K562 (cell line): ENCODE measurements at regions not wholly inside any gene's neighbourhood (a gene's known extent, or its start where the extent isn't known, plus 50 kb on each side); places are given as distances from the start of the nearest gene placed in this dataset.

Experiments used
- BMI1 ChIP-seq: fragments of 150-350 bp; IDR thresholded peaks from 2 replicates; pipeline ENCODE4 v1.6.1; 2014; ENCODE audit warnings: low read length
- C11orf30 ChIP-seq: fragments of 450-650 bp; IDR thresholded peaks from 2 replicates; pipeline ENCODE4 v1.6.1; 2016; ENCODE audit warnings: low read depth, mild to moderate bottlenecking
- CBX5 ChIP-seq: IDR thresholded peaks from 2 replicates; pipeline ENCODE4 v1.6.1; 2014; ENCODE audit warnings: low read depth, borderline replicate concordance
- CCNT2 ChIP-seq: IDR thresholded peaks from 2 replicates; pipeline ENCODE4 v1.6.1; 2011; ENCODE audit warnings: borderline replicate concordance, low read depth, mild to moderate bottlenecking, moderate library complexity, mixed read lengths, low read length; ENCODE audit not compliant: insufficient read length; ENCODE audit errors: extremely low read depth
- CREB3 ChIP-seq: fragments of 450-650 bp; conservative IDR thresholded peaks from 2 replicates; pipeline ENCODE4 v1.6.1; 2016; ENCODE audit warnings: missing genetic modification characterization, low read depth, mild to moderate bottlenecking, missing compliant biosample characterization, moderate library complexity
- CSDE1 ChIP-seq, 2 experiments: fragments of 450-650 bp; IDR thresholded peaks; 2 replicates each; pipeline ENCODE4 v1.6.1; 2016; ENCODE audit warnings: mild to moderate bottlenecking in 1 of 2
- FOXK2 ChIP-seq, 2 experiments: fragments of 450-650 bp; IDR thresholded peaks in 1 of 2; conservative IDR thresholded peaks in 1 of 2; 2 replicates each; pipeline ENCODE4 v1.6.1; 2016; ENCODE audit warnings: low read depth in 2 of 2, mild to moderate bottlenecking in 1 of 2
- HDAC8 ChIP-seq: fragments of 450-650 bp; IDR thresholded peaks from 2 replicates; pipeline ENCODE4 v1.6.1; 2016; ENCODE audit warnings: mild to moderate bottlenecking, missing genetic modification characterization, moderate library complexity, missing compliant biosample characterization
- KLF10 ChIP-seq: fragments of 250-450 bp; sonication (Bioruptor Pico); IDR thresholded peaks from 2 replicates; pipeline ENCODE4 v1.6.1; 2021; ENCODE audit warnings: matching md5 sums
- LCOR ChIP-seq: sonication (generic); formaldehyde crosslinking; IDR thresholded peaks from 2 replicates; pipeline ENCODE4 v1.8.0; 2022; ENCODE audit warnings: mild to moderate bottlenecking, missing genetic modification reagents
- PHF8 ChIP-seq: fragments of 200-600 bp; sonication (generic); IDR thresholded peaks from 2 replicates; pipeline ENCODE4 v1.6.1; 2012; ENCODE audit warnings: mixed run types, mild to moderate bottlenecking, inconsistent platforms, low read length, moderate library complexity, borderline replicate concordance
- PRMT5 ChIP-seq: sonication (generic); formaldehyde crosslinking; IDR thresholded peaks from 2 replicates; pipeline ENCODE4 v1.5.0; 2020; ENCODE audit warnings: missing genetic modification reagents
- RB1 ChIP-seq: fragments of 450-650 bp; IDR thresholded peaks from 2 replicates; pipeline ENCODE4 v1.6.1; 2017; ENCODE audit warnings: low read depth, mild to moderate bottlenecking
- RBM39 ChIP-seq: fragments of 200-400 bp; formaldehyde crosslinking; optimal IDR thresholded peaks from 2 replicates; pipeline ENCODE3; 2018; ENCODE audit warnings: low read depth, low read length
- SOX6 ChIP-seq: fragments of 450-650 bp; IDR thresholded peaks from 2 replicates; pipeline ENCODE4 v1.6.1; 2014; ENCODE audit warnings: mild to moderate bottlenecking
- ZBTB40 ChIP-seq, 2 experiments: fragments of 450-650 bp in 1 of 2; sonication (generic) in 1 of 2; formaldehyde crosslinking in 1 of 2; IDR thresholded peaks; 2 replicates each; pipeline versions ENCODE4 v1.7.1 to v1.9.0; 2016 to 2022; ENCODE audit warnings: inconsistent platforms in 1 of 2, mild to moderate bottlenecking in 1 of 2, missing genetic modification reagents in 1 of 2
- ZBTB43 ChIP-seq: sonication (generic); formaldehyde crosslinking; IDR thresholded peaks from 2 replicates; pipeline ENCODE4 v1.8.0; 2023; ENCODE audit warnings: mild to moderate bottlenecking, missing genetic modification reagents
- ZBTB8A ChIP-seq: fragments of 450-650 bp; IDR thresholded peaks from 2 replicates; pipeline ENCODE4 v1.6.1; 2018; ENCODE audit warnings: mild to moderate bottlenecking, moderate library complexity; ENCODE audit not compliant: partially characterized antibody
- ZNF124 ChIP-seq: sonication (generic); formaldehyde crosslinking; IDR thresholded peaks from 2 replicates; pipeline ENCODE4 v1.8.1; 2022; ENCODE audit warnings: missing genetic modification reagents
- ZNF316 ChIP-seq: fragments of 450-650 bp; IDR thresholded peaks from 2 replicates; pipeline ENCODE4 v1.6.1; 2016
- ZSCAN29 ChIP-seq: fragments of 450-650 bp; IDR thresholded peaks from 2 replicates; pipeline ENCODE4 v1.6.1; 2017

- TF ChIP-seq ZBTB40 (IDR thresholded peaks at IDR 0.05) (no peak), ZBTB40 (CRISPR knock-in tag; IDR thresholded peaks at IDR 0.05) (no peak), PHF8 (no peak), ZNF316 (peak; percentile 89), ZBTB8A (no peak), FOXK2 (conservative IDR thresholded peaks at IDR 0.05 in 1 of 2, IDR thresholded peaks at IDR 0.05 in 1 of 2; ENCODE audit: low read depth in 2 of 2) (no peak), ZNF124 (CRISPR knock-in tag) (no peak), LCOR (CRISPR knock-in tag) (no peak), BMI1 (no peak), PRMT5 (CRISPR knock-in tag) (no peak), ZSCAN29 (no peak), SOX6 (no peak), ZBTB43 (no peak), CBX5 (no peak), RB1 (no peak), CCNT2 (no peak), KLF10 (CRISPR knock-in tag) (no peak), RBM39 (no peak), CSDE1 (IDR thresholded peaks at IDR 0.05) (no peak), CREB3 (tag) (no peak), HDAC8 (tag) (no peak), C11orf30 (peak; percentile 87)
Observed at GRCh38 chr16:85261204-85261603, 148.9 kb upstream of the CIBAR2 start (continued).
